Epidermal melanocyte (primary cell): ENCODE measurements at regions not wholly inside any gene's neighbourhood (a gene's known extent, or its start where the extent isn't known, plus 50 kb on each side); places are given as distances from the start of the nearest gene placed in this dataset.

ENCODE experiments used
- DNase-seq: peaks from one replicate; pipeline ENCODE4 v3.0.0; 2011; ENCODE audit warnings: low spot score; ENCODE audit not compliant: insufficient read length

- peak; percentile 35 for DNase-seq
Measured at GRCh38 chr15:58269455-58270414, 131.6 kb downstream of the AQP9 start.

GRCh38 chr15:58271410-58271809, 133.2 kb downstream of the AQP9 start:
- DNase-seq, result no peak

- no peak for DNase-seq
Measured at GRCh38 chr15:58273104-58273503, 134.9 kb downstream of the AQP9 start.

GRCh38 chr15:58274885-58275284, 136.7 kb downstream of the AQP9 start:
- no peak for DNase-seq

- no peak for DNase-seq
Measured at GRCh38 chr15:58275785-58276184, 137.6 kb downstream of the AQP9 start.

- no peak for DNase-seq
Measured at GRCh38 chr15:58276924-58277323, 138.7 kb downstream of the AQP9 start.

- DNase-seq, result no peak
Measured at GRCh38 chr15:58277333-58277732, 139.2 kb downstream of the AQP9 start.

GRCh38 chr15:58279106-58279505, 140.9 kb downstream of the AQP9 start:
- no peak for DNase-seq

- no peak for DNase-seq
Measured at GRCh38 chr15:58279654-58280053, 141.5 kb downstream of the AQP9 start.

- peak; percentile 29 for DNase-seq
Measured at GRCh38 chr15:58282060-58282708, 144.0 kb downstream of the AQP9 start.

GRCh38 chr15:58283302-58283701, 145.1 kb downstream of the AQP9 start:
- DNase-seq, result no peak

- no peak for DNase-seq
Measured at GRCh38 chr15:58284293-58284692, 146.1 kb downstream of the AQP9 start.

- DNase-seq, result no peak
Measured at GRCh38 chr15:58285212-58285920, 146.4 kb upstream of the LIPC start.

- DNase-seq, result no peak
Measured at GRCh38 chr15:58285921-58286278, 145.9 kb upstream of the LIPC start.

GRCh38 chr15:58286523-58286922, 145.3 kb upstream of the LIPC start:
- DNase-seq, result no peak

- DNase-seq, result no peak
Measured at GRCh38 chr15:58287891-58288290, 143.9 kb upstream of the LIPC start.

- DNase-seq, result no peak
Measured at GRCh38 chr15:58288592-58288991, 143.2 kb upstream of the LIPC start.

GRCh38 chr15:58291848-58292247, 139.9 kb upstream of the LIPC start:
- no peak for DNase-seq

GRCh38 chr15:58292751-58293175, 139.0 kb upstream of the LIPC start:
- DNase-seq, result no peak

GRCh38 chr15:58293622-58294550, 137.9 kb upstream of the LIPC start:
- DNase-seq, result no peak

GRCh38 chr15:58294681-58295254, 137.0 kb upstream of the LIPC start:
- no peak for DNase-seq
